Ectodermal cell (in vitro differentiated cells): ENCODE measurements at regions not wholly inside any gene's neighbourhood (a gene's known extent, or its start where the extent isn't known, plus 50 kb on each side); places are given as distances from the start of the nearest gene placed in this dataset.

Experiments used
- H3K27ac ChIP-seq: 2 replicates; pipeline ENCODE4 v1.7.0; 2013; ENCODE audit warnings: mild to moderate bottlenecking, low read depth, low read length; ENCODE audit not compliant: insufficient read depth, poor library complexity, severe bottlenecking
- H3K27me3 ChIP-seq: 2 replicates; pipeline ENCODE4 v1.7.0; 2013; ENCODE audit warnings: mild to moderate bottlenecking, low read length; ENCODE audit not compliant: insufficient read depth, control insufficient read depth, poor library complexity, severe bottlenecking
- H3K36me3 ChIP-seq: one replicate; pipeline ENCODE4 v1.7.0; 2013; ENCODE audit warnings: low read length; ENCODE audit not compliant: control insufficient read depth, insufficient read depth
- H3K4me1 ChIP-seq: one replicate; pipeline ENCODE4 v1.7.0; 2013; ENCODE audit warnings: low read length; ENCODE audit not compliant: control insufficient read depth, insufficient read depth
- H3K4me3 ChIP-seq: 2 replicates; pipeline ENCODE4 v1.7.0; 2013; ENCODE audit warnings: low read depth, low read length, control low read depth; ENCODE audit not compliant: insufficient read depth
- H3K9me3 ChIP-seq: 2 replicates; pipeline ENCODE4 v1.7.0; 2013; ENCODE audit warnings: mild to moderate bottlenecking, low read length, moderate library complexity; ENCODE audit not compliant: control insufficient read depth
- WGBS, 2 experiments: methylation state at CpG; one replicate each; pipeline ENCODE4 v1.1.7; 2013; ENCODE audit warnings: missing lambda C conversion rate in 2 of 2; 5-methylcytosine and 5-hydroxymethylcytosine counted together

- no peaks in the 10 kb centered on the region for H3K9me3 ChIP-seq
- H3K4me3 ChIP-seq = no peak overlapping the region
- H3K4me1 ChIP-seq = no peaks in the 10 kb centered on the region
- H3K36me3 ChIP-seq = no peaks in the 10 kb centered on the region
- WGBS, 2 experiments = 86% methylated on average over 2 of the region's 2 CpGs; no CpG with 5 or more reads in 1 of the 2 experiments
- no peak overlapping the region for H3K27ac ChIP-seq
- no peaks in the 10 kb centered on the region for H3K27me3 ChIP-seq
Observed at GRCh38 chrX:143455046-143455445, 62.2 kb downstream of the SPANXN3 start.

GRCh38 chrX:143437439-143437838 is 79.8 kb downstream of the SPANXN3 start:
- Histone ChIP-seq H3K4me1 (no peaks in the 10 kb centered on the region), H3K27ac (no peak overlapping the region), H3K9me3 (no peaks in the 10 kb centered on the region), H3K36me3 (no peaks in the 10 kb centered on the region), H3K27me3 (no peaks in the 10 kb centered on the region), H3K4me3 (no peak overlapping the region)
- WGBS, 2 experiments = 11 to 28% methylated on average over 3 to 7 of the region's 7 CpGs

DNA sequence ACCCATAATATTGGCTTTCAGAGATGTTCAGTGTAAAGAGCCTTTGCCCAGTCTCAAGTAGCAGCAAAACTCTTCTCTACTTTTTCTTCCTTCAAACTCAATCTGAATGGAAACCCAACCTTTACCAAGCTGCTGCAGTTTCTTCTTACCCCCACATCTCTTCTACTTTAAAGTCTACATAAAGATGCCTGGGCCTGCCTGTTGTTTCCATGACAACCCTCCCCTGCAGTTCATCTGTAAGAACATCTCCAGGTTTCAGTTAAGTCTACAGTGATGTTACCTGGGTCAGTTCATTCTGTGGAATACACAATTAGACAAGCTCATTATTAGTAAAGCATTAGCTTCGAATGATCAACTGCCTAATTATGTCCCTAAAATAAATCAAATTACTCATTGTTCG is 81.4 kb downstream of the SPANXN3 start:
- Histone ChIP-seq H3K27me3 (no peaks in the 10 kb centered on the region), H3K4me1 (no peaks in the 10 kb centered on the region), H3K4me3 (no peak overlapping the region), H3K36me3 (no peaks in the 10 kb centered on the region), H3K27ac (no peak overlapping the region), H3K9me3 (no peaks in the 10 kb centered on the region)
- 83 to 100% methylated on average over 1 to 2 of the region's 2 CpGs for WGBS, 2 experiments

DNA sequence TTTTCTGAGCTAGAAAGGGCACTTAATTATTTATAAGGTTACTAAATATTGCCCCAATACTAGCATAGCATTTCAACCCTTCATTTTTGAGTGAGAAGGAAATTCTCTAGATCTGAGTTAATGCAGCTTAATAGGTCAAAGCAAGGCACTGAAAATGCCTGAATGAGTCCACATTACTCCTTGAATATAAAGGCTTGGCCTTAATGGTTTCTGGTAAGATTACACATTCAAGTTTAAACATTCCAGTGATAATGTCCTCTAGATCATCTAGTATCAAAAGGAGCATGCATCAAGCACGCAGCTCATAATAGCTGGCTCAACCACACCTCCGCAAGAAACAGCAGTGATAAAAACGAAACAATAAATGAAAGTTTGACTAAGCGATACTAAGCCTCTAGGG is 87.5 kb downstream of the SPANXN3 start:
- Histone ChIP-seq H3K27me3 (no peaks in the 10 kb centered on the region), H3K4me1 (no peaks in the 10 kb centered on the region), H3K36me3 (no peaks in the 10 kb centered on the region), H3K9me3 (no peaks in the 10 kb centered on the region), H3K27ac (no peak overlapping the region), H3K4me3 (no peak overlapping the region)
- 93 to 98% methylated on average over 4 of the region's 4 CpGs for WGBS, 2 experiments

- H3K36me3 ChIP-seq = no peaks in the 10 kb centered on the region
- H3K27ac ChIP-seq = no peak overlapping the region
- no peaks in the 10 kb centered on the region for H3K27me3 ChIP-seq
- no peaks in the 10 kb centered on the region for H3K4me1 ChIP-seq
- WGBS, 2 experiments = 98 to 100% methylated on average over 2 to 5 of the region's 5 CpGs
- H3K4me3 ChIP-seq = no peak overlapping the region
- H3K9me3 ChIP-seq = no peaks in the 10 kb centered on the region
Observed at GRCh38 chrX:143429131-143429530, 88.1 kb downstream of the SPANXN3 start.

GRCh38 chrX:143401160-143401559 is 116.1 kb downstream of the SPANXN3 start:
- 86 to 94% methylated on average over 2 to 5 of the region's 6 CpGs for WGBS, 2 experiments
- Histone ChIP-seq H3K4me3 (no peak overlapping the region), H3K27me3 (no peaks in the 10 kb centered on the region), H3K9me3 (no peaks in the 10 kb centered on the region), H3K27ac (no peak overlapping the region), H3K36me3 (no peaks in the 10 kb centered on the region), H3K4me1 (no peaks in the 10 kb centered on the region)

- 88 to 93% methylated on average over 1 to 2 of the region's 2 CpGs for WGBS, 2 experiments
- H3K9me3 ChIP-seq = no peaks in the 10 kb centered on the region
- no peak overlapping the region for H3K4me3 ChIP-seq
- H3K27ac ChIP-seq = no peak overlapping the region
- no peaks in the 10 kb centered on the region for H3K36me3 ChIP-seq
- no peaks in the 10 kb centered on the region for H3K27me3 ChIP-seq
- H3K4me1 ChIP-seq = no peaks in the 10 kb centered on the region
Observed at GRCh38 chrX:143378851-143379250, 138.4 kb downstream of the SPANXN3 start.

DNA sequence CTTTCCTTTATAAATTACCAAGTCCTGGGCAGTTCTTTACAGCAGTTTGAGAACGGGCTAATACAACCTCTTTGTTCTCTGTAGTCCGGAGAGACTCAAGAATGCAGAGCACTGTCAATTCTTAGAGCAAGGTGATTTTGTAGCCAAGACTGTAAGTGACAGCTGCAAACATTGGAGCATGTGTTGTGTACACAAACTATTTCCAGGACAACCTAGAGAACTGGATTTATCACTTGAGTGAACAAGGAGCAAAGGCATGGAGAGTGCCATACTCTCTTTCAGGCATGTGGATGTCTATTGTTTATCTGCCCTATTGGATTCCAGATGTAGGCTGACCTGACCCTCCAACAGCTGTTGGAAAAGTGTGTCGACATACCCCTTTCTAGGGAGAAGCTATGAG is 153.9 kb downstream of the SPANXN3 start:
- H3K27me3 ChIP-seq = no peaks in the 10 kb centered on the region
- WGBS, 2 experiments = 88 to 97% methylated on average over 3 of the region's 3 CpGs
- no peak overlapping the region for H3K4me3 ChIP-seq
- no peaks in the 10 kb centered on the region for H3K4me1 ChIP-seq
- no peaks in the 10 kb centered on the region for H3K9me3 ChIP-seq
- H3K36me3 ChIP-seq = no peaks in the 10 kb centered on the region
- no peak overlapping the region for H3K27ac ChIP-seq

- no peaks in the 10 kb centered on the region for H3K4me1 ChIP-seq
- no peaks in the 10 kb centered on the region for H3K27me3 ChIP-seq
Observed at GRCh38 chrX:143340190-143340589, 177.1 kb downstream of the SPANXN3 start.

DNA sequence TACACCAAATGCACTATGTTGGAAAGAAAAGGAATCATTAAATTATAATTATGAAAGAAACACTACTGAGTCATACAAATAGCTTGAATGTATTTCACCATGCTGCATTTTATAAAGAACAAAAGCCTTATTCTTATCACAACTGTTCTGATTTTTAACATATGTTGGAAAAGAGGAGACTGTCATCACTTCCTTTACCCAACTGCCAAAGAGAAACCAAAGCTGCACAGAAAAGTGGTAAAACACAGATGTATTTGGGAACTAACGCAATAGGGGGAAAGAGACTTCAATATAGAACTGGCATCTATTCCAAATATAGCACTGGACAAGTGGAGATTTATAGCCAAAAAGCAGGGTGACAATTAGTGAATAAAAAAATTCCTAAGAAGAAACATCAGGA is 181.0 kb downstream of the SPANXN3 start:
- H3K36me3 ChIP-seq = no peaks in the 10 kb centered on the region
- 100% methylated on average over 1 of the region's 1 CpG; no CpG with 5 or more reads in 1 of the 2 experiments for WGBS, 2 experiments
- no peak overlapping the region for H3K4me3 ChIP-seq

More at GRCh38 chrX:143340190-143340589, 177.1 kb downstream of the SPANXN3 start:
- 92 to 100% methylated on average over 1 of the region's 1 CpG for WGBS, 2 experiments
- Histone ChIP-seq H3K4me3 (no peak overlapping the region), H3K36me3 (no peaks in the 10 kb centered on the region), H3K9me3 (no peaks in the 10 kb centered on the region), H3K27ac (no peak overlapping the region)

GRCh38 chrX:143319526-143319925 is 197.7 kb downstream of the SPANXN3 start:
- no peaks in the 10 kb centered on the region for H3K36me3 ChIP-seq
- no peaks in the 10 kb centered on the region for H3K27me3 ChIP-seq
- no peaks in the 10 kb centered on the region for H3K4me1 ChIP-seq
- H3K9me3 ChIP-seq = no peaks in the 10 kb centered on the region
- H3K4me3 ChIP-seq = no peak overlapping the region
- H3K27ac ChIP-seq = no peak overlapping the region
- 95 to 96% methylated on average over 5 to 6 of the region's 6 CpGs for WGBS, 2 experiments

More for the DNA sequence above, 181.0 kb downstream of the SPANXN3 start:
- Histone ChIP-seq H3K9me3 (no peaks in the 10 kb centered on the region), H3K27me3 (no peaks in the 10 kb centered on the region), H3K4me1 (no peaks in the 10 kb centered on the region), H3K27ac (no peak overlapping the region)
